NCI-H1417 treated with DMSO at 0.1 percent for 48 hours (cell line): ENCODE measurements at regions not wholly inside any gene's neighbourhood (a gene's known extent, or its start where the extent isn't known, plus 50 kb on each side); places are given as distances from the start of the nearest gene placed in this dataset.

ENCODE experiments used
- DNase-seq: peaks from one replicate; lab custom pipeline; 2025; lab: John Stamatoyannopoulos, UW

DNA sequence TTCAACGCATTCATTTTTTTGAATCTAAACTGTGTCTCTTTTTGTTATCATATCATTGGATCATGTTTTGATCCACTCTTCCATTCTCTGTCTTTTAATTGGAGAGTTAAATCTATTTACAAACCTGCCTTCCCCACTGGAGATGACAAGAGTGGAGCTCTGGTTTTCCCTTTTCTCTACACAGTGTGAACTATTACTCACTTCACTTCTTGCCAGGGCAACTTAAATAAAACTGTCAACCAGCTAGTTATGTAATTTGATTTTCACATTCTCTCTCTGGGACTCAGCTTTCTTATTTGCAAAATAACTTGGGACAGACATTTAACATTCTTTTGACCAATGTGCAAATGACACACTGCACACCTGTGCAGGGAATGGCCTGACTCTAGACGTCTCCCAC is 230.8 kb upstream of the CST7 start:
- DNase-seq, result no peak

GRCh38 chr20:24718696-24719095 is 230.4 kb upstream of the CST7 start:
- DNase-seq, result no peak

DNA sequence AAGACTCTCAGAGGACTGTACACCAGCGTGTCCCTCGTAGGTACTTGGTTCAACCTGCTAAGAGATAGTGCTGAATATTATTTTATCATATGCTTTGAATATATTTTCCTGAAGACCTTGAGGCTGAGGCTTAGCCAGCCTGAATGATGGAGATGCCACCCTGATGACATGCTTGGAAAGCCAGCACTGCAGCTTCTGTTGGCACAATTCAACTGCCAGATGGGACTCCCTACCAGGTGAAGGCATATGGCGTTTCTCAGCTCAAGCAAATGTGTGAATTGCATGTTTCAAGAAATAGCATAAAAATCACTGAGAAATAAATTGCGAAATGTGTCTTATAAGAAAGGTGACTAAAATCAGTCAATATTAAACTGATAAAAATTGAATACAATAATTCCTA is 228.1 kb upstream of the CST7 start:
- DNase-seq, result no peak

- no peak for DNase-seq
Measured at GRCh38 chr20:24721891-24722568, 227.0 kb upstream of the CST7 start.

DNA sequence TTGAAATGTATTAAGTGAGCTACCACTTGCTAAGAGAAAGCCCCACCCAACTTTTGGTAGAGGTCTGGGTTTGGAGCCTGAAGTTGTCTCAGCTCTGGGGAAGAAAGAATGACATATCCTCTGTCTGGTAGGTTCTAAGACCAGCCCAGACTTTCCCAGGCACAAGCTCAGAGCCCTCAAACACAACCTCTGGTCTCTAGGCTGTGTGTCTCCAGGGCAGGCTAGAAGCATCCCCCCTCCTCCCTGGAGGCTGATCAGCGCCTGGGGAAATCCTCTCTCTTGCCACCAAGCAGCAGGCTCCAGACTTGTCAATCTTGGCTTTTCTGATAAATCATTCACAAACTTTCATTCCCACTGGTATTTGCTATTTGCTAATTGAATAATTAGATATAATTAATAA is 226.5 kb upstream of the CST7 start:
- no peak for DNase-seq

GRCh38 chr20:24723186-24723585 is 225.9 kb upstream of the CST7 start:
- DNase-seq, result no peak

- DNase-seq, result no peak
Measured at GRCh38 chr20:24723647-24724352, 225.3 kb upstream of the CST7 start.

- DNase-seq, result no peak
Measured at GRCh38 chr20:24724982-24725533, 224.0 kb upstream of the CST7 start.

DNA sequence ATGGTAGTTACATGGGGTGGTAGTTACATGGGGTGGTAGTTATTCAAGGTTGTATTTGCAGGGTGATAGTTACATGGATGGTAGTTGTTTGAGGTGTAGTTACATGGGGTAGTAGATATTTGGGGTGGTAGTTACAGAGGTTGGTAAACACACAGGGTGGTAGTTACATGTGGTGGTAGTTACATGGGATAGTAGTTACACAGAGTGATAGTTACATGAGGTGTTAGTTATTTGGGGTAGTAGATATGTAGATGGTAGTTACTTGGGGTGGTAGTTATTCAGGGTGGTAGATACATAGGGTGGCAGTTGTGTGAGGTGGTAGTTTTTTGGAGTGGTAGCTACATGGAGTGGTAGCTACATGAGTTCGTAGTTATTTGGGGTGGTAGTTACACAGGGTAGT is 221.3 kb upstream of the CST7 start:
- no peak for DNase-seq

DNA sequence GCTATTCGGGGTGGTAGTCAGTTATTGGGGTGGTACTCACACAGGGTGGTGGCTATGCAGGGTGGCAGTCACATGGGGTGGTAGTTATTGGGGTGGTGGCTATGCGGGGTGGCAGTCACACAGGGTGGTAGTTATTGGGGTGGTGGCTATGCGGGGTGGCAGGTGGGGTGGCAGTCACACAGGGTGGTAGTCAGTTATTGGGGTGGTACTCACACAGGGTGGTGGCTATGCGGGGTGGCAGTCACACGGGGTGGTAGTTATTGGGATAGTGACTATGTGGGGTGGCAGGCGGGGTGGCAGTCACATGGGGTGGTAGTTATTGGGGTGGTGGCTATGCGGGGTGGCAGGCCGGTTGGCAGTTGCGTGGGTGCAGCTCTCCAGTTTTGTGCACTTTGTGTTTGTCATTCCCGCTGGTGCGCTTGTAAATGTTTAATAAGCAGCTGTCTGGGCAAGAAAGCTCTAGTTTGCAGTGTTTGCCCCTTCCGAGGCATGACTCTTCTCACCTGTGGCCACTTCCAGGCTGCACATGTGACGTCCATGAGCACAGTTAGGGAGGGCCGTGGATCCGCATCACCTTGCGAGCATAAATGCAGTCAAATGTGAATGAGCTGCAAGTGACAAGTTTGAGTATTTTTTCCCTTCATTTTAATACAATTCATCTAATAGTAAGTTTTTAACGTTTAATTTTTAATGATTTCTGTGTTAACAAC is 219.0 kb upstream of the CST7 start:
- no peak for DNase-seq

DNA sequence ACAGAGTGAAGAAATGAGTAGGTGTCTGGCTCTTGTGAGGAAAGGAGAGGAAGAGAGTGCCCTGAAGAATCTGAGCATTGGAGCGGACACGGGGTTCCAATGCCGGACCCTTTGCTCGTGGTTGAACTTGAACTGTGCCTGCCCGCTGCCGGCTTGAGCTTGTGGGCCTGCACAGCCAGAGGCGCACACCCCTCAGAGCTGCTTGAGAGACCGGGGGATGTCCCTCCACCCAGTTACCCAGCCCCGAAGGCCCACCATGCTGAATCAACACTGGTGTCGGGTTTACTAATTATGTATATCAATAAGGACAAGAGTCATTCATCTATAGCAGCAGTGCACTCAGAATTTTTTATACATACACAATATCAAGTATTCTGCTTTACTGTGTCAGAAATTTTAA is 218.3 kb upstream of the CST7 start:
- no peak for DNase-seq

GRCh38 chr20:24731312-24731711 is 217.8 kb upstream of the CST7 start:
- DNase-seq, result no peak

- DNase-seq, result no peak
Measured at GRCh38 chr20:24732076-24732475, 217.0 kb upstream of the CST7 start.

DNA sequence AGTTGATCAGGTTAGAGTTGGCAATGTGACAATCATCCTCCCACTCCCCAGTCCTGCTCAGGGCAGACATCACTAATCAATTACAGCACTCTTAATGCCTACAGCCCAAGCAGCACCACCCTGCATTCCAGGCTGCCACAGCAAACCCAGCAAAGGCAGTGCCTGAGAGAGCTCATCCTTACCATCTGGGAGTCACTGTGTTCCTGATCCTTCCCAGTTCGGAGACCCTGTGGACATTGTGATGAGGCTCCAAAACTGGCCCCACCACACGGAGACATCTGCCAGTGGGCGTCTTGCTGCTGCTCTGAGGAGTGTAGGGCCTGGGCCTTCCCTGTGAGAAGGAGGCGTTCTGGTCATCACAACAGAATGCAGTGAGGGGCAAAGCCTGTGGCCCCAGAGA is 216.5 kb upstream of the CST7 start:
- DNase-seq, result no peak

- DNase-seq, result no peak
Measured at GRCh38 chr20:24733416-24733815, 215.7 kb upstream of the CST7 start.

- DNase-seq, result no peak
Measured at GRCh38 chr20:24734139-24734538, 214.9 kb upstream of the CST7 start.

- DNase-seq, result no peak
Measured at GRCh38 chr20:24735263-24735662, 213.8 kb upstream of the CST7 start.

DNA sequence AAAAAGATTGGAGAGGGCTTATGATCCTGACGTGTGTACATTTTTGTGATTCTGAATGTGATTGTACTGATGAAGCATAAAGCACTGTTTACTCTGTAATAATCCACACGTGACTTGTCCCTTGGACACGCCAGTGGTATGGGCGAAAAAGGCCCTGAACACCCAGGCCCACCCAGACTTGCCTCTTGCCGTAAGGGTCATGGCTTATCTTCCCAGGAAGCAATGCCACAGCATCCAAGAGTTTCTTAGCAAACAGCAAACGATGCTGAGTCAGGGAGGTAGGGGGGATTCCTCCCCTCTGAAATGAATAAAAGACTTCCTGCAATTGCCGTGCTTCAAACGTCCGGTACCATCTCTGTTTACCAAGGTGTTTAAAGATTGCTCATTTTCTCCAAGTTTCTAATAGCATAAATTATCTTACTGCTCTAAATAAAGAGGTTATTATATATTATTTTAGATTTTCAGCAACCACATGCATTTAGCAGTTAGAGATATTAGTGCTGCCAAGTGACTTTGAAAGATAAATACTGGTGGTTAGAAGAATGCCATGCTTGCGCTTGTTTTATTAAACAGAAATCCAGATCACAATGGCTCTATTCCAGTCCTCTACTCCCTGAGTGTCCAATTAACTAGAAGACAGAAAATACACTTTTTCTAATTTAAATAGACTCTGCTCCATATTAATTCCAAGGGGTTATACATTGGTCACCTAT is 212.8 kb upstream of the CST7 start:
- no peak for DNase-seq

- no peak for DNase-seq
Measured at GRCh38 chr20:24736844-24737211, 212.2 kb upstream of the CST7 start.

DNA sequence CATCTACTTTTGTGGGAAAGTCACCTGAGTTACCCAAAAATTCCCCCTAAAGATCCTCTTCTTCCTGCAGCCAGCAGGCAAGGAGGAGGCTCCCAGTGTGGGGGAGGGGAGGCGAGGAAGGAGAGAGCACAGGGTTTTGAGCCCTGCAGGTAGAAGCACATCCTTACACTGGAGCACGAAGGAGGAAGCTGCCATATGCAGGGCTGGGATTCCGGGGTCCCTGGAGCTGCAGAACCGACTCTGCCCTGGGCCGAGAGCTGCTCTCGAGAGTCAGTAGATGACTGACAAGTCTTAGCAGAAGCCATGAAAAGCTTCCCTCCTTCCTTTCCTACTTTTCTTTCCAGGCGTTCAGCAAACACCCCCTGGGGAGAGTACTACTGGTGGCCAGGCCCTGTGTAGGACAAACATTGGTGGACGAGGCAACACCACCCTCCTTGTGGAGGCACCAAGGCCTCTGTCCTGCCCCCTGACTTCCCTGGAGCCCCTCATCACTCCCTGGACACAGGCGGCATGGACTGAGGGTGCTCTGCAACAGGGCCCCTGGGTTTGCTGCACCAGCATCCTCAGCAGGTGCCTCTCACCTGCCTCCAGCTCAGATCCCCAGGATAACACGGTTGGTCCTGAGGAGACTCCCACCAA is 211.7 kb upstream of the CST7 start:
- no peak for DNase-seq

- no peak for DNase-seq
Measured at GRCh38 chr20:24738058-24738775, 210.9 kb upstream of the CST7 start.
